Activated naive CD8-positive, alpha-beta T cell treated with anti-CD3 and anti-CD28 coated beads, Interleukin-2, amount 10 ng/mL, durations not matched to agents 7 days and 5 days (primary cell): ENCODE measurements at regions not wholly inside any gene's neighbourhood (a gene's known extent, or its start where the extent isn't known, plus 50 kb on each side); places are given as distances from the start of the nearest gene placed in this dataset.

Experiments
- ATAC-seq: fragments of 150-1000 bp; cut with Tn5 transposase; one replicate; pipeline ENCODE4 v1.10.0; 2021; ENCODE audit warnings: low read depth, moderate library complexity
- POLR2A ChIA-PET: fragments of 350-600 bp; sonication (Branson Sonifier 250); formaldehyde crosslinking; loops from one replicate; lab custom pipeline; 2021; ENCODE audit warnings: antibody characterized with exemption; lab: Charles Lee
- DNase-seq: peaks from one replicate; pipeline ENCODE4 v3.0.0; 2021
- H3K27ac Mint-ChIP-seq: one replicate; pipeline ENCODE4 v1.8.0; 2022; ENCODE audit warnings: mild to moderate bottlenecking, mixed read lengths
- H3K27me3 Mint-ChIP-seq: one replicate; pipeline ENCODE4 v1.8.0; 2022; ENCODE audit warnings: mild to moderate bottlenecking, moderate library complexity, mixed read lengths
- H3K36me3 Mint-ChIP-seq: one replicate; pipeline ENCODE4 v1.8.0; 2021; ENCODE audit warnings: mild to moderate bottlenecking, mixed read lengths
- H3K4me1 Mint-ChIP-seq: one replicate; pipeline ENCODE4 v1.8.0; 2021; ENCODE audit warnings: mixed read lengths
- H3K4me3 Mint-ChIP-seq: one replicate; pipeline ENCODE4 v1.8.0; 2022; ENCODE audit warnings: mild to moderate bottlenecking, moderate library complexity, mixed read lengths
- H3K9me3 Mint-ChIP-seq: one replicate; pipeline ENCODE4 v1.8.0; 2021; ENCODE audit warnings: mixed read lengths

DNA sequence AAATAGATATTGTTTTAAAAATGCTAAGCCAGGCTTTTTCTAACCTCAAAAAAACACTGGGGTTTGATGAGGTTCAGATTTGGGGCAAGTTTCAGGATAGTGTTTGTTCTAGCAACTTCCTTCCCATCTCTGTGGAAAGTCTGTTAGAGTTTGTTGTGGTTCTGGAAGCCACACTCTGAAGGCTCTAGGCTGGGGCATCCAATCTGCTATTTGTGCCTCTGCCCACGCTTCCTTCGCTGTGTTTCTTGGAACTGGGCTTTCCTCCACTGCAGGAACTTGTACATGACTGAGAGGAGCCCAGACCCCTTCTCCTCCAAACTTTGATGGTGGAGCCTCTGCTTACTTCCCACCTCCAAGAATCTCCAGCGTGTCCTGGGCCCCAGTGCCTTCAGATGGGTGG, 108.5 kb upstream of the SLC25A13 start:
- DNase-seq = no peak
- Mint-ChIP-seq H3K27ac (no peak overlapping the region), H3K27me3 (peaks cover 6% of the 10 kb centered on the region), H3K9me3 (no peaks in the 10 kb centered on the region), H3K4me3 (peak overlapping the region; percentile 26), H3K36me3 (no peaks in the 10 kb centered on the region), H3K4me1 (peaks cover 17% of the 10 kb centered on the region)
- POLR2A ChIA-PET = no interaction called here
- peak; percentile 52 for ATAC-seq

DNA sequence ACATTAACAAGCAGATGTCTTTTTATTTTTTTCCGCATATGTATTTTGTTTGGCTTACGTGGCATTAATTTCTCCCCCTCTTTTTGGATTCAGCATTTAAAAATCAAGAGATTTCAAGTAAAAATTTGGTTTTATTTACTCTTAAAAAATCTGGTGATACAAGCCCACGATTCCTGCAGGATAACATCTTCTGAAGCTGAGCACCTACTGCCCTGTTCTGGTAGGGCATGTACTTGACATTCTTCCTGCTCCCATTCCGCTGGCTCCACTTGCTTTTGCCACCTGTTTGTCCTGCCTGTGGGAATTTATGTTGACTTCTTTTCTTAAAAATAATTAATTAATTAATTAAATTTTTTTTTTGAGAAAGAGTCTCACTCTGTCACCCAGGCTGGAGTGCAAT, 105.2 kb upstream of the SLC25A13 start:
- Mint-ChIP-seq H3K9me3 (no peaks in the 10 kb centered on the region), H3K4me1 (peaks cover 17% of the 10 kb centered on the region), H3K27me3 (peaks cover 12% of the 10 kb centered on the region), H3K27ac (no peak overlapping the region), H3K36me3 (no peaks in the 10 kb centered on the region), H3K4me3 (no peak overlapping the region)
- POLR2A ChIA-PET = no interaction called here
- ATAC-seq = no peak
- no peak for DNase-seq

DNA sequence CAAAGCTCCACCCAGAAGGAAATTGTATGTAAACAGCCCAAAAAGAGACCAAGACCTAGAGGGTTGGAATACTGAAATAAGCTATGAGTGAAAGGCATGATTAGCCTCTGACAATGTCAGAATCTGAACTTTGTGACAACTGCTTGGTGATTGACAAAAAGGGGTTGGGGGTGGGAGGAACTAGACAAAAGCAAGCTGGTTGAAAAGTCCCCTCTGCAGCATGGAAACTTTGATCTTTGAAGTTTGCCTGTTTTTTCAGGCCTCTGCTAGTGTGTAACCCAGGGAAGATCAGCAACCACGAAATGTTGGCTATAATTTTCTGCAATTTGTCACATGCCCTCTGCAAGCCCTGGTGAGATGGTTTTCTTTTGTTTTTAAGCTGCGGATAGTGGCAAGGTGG, 104.8 kb upstream of the SLC25A13 start:
- POLR2A ChIA-PET = no interaction called here
- peaks cover 17% of the 10 kb centered on the region for H3K4me1 Mint-ChIP-seq
- no peak overlapping the region for H3K4me3 Mint-ChIP-seq
- no peaks in the 10 kb centered on the region for H3K9me3 Mint-ChIP-seq
- no peaks in the 10 kb centered on the region for H3K36me3 Mint-ChIP-seq
- H3K27ac Mint-ChIP-seq = no peak overlapping the region
- DNase-seq = no peak
- peaks cover 16% of the 10 kb centered on the region for H3K27me3 Mint-ChIP-seq
- ATAC-seq = no peak

DNA sequence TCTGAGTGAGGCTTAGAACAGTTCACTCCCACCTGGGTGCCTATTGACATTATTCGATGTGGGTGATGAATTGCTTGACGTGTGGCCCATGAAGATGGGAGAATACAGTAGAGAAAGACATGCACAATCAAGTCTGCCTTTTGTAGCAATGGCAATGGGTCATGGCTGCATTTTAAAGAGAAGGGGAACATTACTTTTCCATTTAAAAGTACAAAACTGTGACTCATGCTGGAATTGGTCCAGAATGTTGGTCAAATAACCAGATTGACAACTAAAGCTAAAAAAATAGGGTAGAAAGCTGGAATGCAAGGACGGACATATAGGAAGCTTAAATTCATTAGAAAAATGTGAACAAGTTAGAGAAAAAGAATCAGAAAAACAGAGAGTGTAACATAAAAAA, 104.1 kb upstream of the SLC25A13 start:
- H3K4me3 Mint-ChIP-seq = no peak overlapping the region
- ATAC-seq = no peak
- POLR2A ChIA-PET = no interaction called here

DNA sequence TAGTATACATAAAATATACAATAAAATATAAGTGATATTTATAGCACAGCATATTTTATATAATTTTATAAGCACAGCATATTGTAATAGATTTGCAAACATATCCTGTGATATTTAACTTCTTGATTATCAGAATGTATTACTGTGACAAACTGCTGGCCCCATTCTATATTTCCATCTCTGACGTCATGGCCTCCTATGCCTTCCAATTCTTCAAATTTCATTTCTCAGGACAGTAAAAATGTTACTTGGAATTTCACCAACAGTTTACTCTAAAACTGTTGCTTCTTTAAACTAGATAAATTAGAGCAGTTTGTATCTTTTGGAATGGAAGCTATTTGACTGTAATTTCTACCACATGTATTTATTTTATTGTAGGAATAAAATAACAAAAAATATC, 102.5 kb upstream of the SLC25A13 start:
- peaks cover 21% of the 10 kb centered on the region for H3K27me3 Mint-ChIP-seq
- ATAC-seq = no peak
- no peak for DNase-seq
- H3K4me1 Mint-ChIP-seq = peaks cover under 1% of the 10 kb centered on the region
- no peaks in the 10 kb centered on the region for H3K9me3 Mint-ChIP-seq
- POLR2A ChIA-PET = no interaction called here
- H3K27ac Mint-ChIP-seq = no peak overlapping the region
- no peak overlapping the region for H3K4me3 Mint-ChIP-seq
- no peaks in the 10 kb centered on the region for H3K36me3 Mint-ChIP-seq

More for the DNA sequence above, 104.1 kb upstream of the SLC25A13 start:
- DNase-seq = no peak
- Mint-ChIP-seq H3K36me3 (no peaks in the 10 kb centered on the region), H3K27me3 (peaks cover 18% of the 10 kb centered on the region), H3K9me3 (no peaks in the 10 kb centered on the region), H3K4me1 (peaks cover 16% of the 10 kb centered on the region), H3K27ac (no peak overlapping the region)

DNA sequence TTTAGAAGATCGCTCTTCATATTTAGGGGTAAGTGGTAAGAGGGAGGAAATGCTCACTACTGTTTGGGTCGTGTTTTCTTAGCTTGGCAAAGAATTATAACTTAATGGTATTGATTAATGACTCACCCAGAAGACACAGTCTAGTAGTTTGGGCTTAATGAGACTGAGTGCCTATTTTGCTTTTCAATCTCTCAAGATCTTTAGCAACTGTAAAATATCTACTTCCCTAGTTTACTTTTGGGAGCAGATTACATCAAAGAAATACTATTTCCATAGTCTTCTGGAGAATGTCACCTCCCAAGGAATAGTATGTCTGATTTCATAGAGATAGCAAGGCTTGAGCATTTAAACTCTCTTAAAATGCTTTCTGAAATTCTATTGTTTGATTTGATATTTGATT, 100.5 kb upstream of the SLC25A13 start:
- no peak overlapping the region for H3K27ac Mint-ChIP-seq
- no peak for DNase-seq
- H3K4me3 Mint-ChIP-seq = no peak overlapping the region
- no peaks in the 10 kb centered on the region for H3K4me1 Mint-ChIP-seq
- ATAC-seq = no peak
- H3K9me3 Mint-ChIP-seq = no peaks in the 10 kb centered on the region
- peaks cover 28% of the 10 kb centered on the region for H3K27me3 Mint-ChIP-seq
- POLR2A ChIA-PET = no interaction called here
- no peaks in the 10 kb centered on the region for H3K36me3 Mint-ChIP-seq

DNA sequence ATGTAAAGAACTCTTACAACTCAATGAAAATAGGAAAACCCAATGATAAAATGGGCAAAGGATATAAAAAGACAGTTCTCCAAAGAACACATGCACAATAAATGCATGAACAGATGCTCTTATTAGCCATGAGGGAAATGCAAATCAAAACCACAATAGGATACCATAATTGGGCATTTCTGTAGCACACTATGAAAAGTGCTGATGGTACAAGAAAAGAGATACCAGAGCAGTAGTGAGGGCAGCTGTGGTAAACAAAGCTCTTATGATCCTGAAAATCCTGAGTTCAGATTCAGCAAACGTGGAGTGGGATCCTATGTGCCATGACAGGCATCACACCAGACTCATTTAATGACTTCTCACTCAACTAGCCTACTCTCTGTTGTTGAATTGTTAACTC, 96.7 kb upstream of the SLC25A13 start:
- DNase-seq = no peak
- no peak overlapping the region for H3K4me3 Mint-ChIP-seq
- peaks cover 2% of the 10 kb centered on the region for H3K4me1 Mint-ChIP-seq
- no peaks in the 10 kb centered on the region for H3K36me3 Mint-ChIP-seq
- no peak for ATAC-seq
- H3K27ac Mint-ChIP-seq = no peak overlapping the region
- POLR2A ChIA-PET = no interaction called here
- peaks cover 32% of the 10 kb centered on the region for H3K27me3 Mint-ChIP-seq
- H3K9me3 Mint-ChIP-seq = no peaks in the 10 kb centered on the region

DNA sequence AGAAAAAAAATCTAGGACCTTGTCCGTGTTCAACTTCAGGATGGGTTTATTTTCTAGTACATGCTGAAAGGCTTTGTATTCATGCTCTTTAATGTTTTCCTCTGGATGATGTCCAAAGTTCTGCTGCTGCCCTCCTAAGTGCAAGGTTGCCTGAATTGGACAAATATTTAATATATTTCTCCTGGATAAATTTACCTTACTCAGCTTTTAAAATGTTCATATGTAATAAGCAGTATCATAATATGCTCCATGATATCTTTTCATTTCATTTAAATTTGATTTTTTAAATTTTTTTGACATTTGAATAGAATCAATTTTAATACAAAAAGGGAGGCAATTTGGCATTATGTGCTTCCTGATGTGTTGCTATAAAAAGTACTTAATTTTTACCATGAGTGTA, 95.9 kb upstream of the SLC25A13 start:
- Mint-ChIP-seq H3K27ac (no peak overlapping the region), H3K4me3 (no peak overlapping the region), H3K36me3 (no peaks in the 10 kb centered on the region), H3K9me3 (no peaks in the 10 kb centered on the region), H3K4me1 (peaks cover 2% of the 10 kb centered on the region), H3K27me3 (peaks cover 32% of the 10 kb centered on the region)
- POLR2A ChIA-PET = no interaction called here
- ATAC-seq = no peak
- DNase-seq = no peak

DNA sequence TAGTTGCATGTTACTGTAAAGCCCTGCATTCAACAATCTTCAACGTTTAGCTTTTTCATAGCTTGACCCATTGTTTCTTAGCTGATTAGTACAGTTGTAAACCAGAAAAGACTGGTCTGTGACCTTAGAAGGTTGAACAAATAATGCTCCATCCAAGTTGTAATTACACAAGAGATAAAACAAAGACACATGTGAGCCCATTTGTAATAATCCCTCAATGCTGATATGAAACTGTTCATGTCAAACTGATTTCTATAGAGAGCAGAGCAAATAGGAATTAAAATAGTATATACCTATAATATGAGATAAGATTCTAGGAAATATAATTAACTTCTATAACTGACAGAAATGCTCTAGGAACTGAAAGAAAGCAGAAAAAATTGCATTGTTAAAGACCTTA, 94.7 kb upstream of the SLC25A13 start:
- Mint-ChIP-seq H3K9me3 (no peaks in the 10 kb centered on the region), H3K36me3 (no peaks in the 10 kb centered on the region), H3K4me1 (peaks cover 2% of the 10 kb centered on the region), H3K4me3 (no peak overlapping the region), H3K27me3 (peaks cover 23% of the 10 kb centered on the region), H3K27ac (no peak overlapping the region)
- ATAC-seq (no peak), DNase-seq (no peak)
- POLR2A ChIA-PET = no interaction called here

DNA sequence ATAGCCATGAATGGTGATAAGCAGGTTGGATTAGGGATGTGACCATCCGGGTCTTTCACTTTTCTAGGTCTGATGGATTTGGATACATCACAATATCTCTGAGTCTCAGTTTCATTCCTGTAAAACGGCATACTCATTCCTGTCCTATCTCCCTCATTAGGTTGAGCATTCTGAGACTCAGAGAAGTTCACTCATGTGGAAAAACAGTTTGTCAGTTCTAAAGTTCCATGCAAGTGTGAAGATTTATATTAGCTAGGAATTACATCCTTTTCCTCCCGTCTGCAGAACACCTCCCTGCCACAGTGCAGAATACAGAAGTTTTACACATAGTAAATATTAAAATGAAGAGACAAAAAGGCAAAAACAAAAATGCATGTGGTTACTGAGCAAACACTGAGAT, 94.2 kb upstream of the SLC25A13 start:
- no peak overlapping the region for H3K4me3 Mint-ChIP-seq
- no peaks in the 10 kb centered on the region for H3K9me3 Mint-ChIP-seq
- peaks cover 2% of the 10 kb centered on the region for H3K4me1 Mint-ChIP-seq
- ATAC-seq = no peak
- H3K27me3 Mint-ChIP-seq = peaks cover 22% of the 10 kb centered on the region
- POLR2A ChIA-PET = no interaction called here
- no peak overlapping the region for H3K27ac Mint-ChIP-seq
- H3K36me3 Mint-ChIP-seq = no peaks in the 10 kb centered on the region
- no peak for DNase-seq

DNA sequence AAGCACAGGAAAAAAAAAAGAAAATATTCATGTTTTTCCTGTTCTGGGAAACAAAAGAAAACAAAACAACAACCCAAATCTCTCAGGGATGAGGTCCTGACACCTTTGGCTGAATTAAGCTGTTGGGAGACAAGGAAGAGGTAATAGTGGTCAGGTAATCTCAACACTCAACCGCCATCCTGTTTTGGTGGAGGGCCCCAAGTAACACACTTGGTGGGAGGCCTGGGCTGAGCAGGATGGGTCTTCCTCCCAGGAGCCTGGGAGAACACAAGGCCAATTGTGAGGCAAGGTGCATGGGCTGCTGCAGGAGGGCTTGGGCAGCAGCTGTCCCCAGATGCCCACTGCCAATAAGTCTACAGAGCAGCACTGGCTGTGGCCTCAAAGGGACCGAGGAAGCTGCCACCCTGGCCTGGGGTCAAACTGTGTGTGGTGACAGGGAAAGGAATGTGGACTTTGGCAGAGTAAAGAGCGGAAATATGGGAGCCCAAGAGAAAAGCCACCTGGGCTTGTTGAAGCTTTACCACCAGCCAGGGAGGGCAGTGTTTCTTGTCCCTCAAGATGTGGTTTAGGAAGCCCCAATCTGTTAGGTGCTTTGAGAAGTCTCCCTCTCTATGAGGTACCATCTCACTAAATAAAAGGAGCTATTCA, 93.5 kb upstream of the SLC25A13 start:
- H3K4me1 Mint-ChIP-seq = peaks cover 2% of the 10 kb centered on the region
- peaks cover 22% of the 10 kb centered on the region for H3K27me3 Mint-ChIP-seq
- H3K27ac Mint-ChIP-seq = no peak overlapping the region
- no peaks in the 10 kb centered on the region for H3K36me3 Mint-ChIP-seq
- POLR2A ChIA-PET = no interaction called here
- no peaks in the 10 kb centered on the region for H3K9me3 Mint-ChIP-seq
- no peak for DNase-seq
- no peak overlapping the region for H3K4me3 Mint-ChIP-seq
- no peak for ATAC-seq

DNA sequence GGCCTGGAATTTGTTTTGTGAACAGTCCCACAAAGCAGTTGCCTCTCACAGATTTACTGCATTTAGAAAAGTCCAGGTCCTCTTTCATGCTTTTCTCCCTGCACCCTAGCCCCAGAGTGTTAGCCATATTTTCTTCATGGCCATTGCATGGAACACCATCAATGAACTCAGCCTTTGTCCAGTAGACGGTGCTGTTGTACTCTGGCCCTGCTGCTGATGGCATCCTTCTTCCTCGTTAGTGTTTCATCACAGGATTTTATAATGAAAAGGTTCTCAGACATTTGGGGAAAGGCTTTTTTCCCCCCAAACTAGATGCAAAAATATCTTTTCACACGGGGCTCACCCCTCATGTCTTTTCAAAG, 93.0 kb upstream of the SLC25A13 start:
- peak; percentile 74 for ATAC-seq
- Mint-ChIP-seq H3K4me3 (no peak overlapping the region), H3K9me3 (no peaks in the 10 kb centered on the region), H3K27me3 (peaks cover 20% of the 10 kb centered on the region), H3K4me1 (peaks cover 2% of the 10 kb centered on the region), H3K36me3 (no peaks in the 10 kb centered on the region), H3K27ac (no peak overlapping the region)
- POLR2A ChIA-PET = no interaction called here
- DNase-seq = no peak

DNA sequence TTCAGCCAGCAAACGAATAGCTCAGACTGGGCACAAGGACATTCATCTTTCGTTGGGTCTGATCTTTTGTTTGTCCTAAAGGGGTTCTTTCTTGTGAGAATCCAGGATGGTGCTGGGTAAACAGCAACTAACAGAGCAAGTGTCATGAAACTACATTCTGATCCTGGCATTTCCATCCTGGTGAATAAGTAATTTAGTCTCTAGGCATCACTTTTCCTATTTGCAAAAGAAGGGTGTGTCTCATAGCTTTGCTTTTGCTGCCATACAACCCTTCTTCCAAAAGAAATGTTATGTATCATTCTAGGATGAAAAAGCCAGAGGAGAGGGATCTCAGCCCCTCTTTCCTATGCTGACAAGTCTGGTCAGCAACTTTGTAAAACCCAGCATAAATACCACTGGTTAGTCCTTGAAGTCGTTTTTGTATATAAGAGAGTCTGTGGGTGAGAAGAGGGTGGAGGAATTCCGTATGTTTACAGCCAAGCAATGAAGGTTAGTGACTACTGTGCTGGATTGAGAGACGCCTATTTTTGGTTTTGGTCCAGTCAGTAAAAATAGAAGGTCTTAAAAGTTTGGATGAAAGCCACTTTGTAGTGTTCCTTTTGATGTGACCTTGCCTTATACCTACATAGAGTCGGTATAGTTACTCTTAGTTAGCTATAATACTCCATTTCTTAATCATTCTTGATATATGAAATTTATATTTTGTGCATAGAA, 88.4 kb upstream of the SLC25A13 start:
- Mint-ChIP-seq H3K4me3 (no peak overlapping the region), H3K27ac (no peak overlapping the region), H3K4me1 (peaks cover 2% of the 10 kb centered on the region), H3K9me3 (no peaks in the 10 kb centered on the region), H3K36me3 (no peaks in the 10 kb centered on the region), H3K27me3 (peaks cover 3% of the 10 kb centered on the region)
- POLR2A ChIA-PET = no interaction called here
- ATAC-seq (no peak), DNase-seq (no peak)

DNA sequence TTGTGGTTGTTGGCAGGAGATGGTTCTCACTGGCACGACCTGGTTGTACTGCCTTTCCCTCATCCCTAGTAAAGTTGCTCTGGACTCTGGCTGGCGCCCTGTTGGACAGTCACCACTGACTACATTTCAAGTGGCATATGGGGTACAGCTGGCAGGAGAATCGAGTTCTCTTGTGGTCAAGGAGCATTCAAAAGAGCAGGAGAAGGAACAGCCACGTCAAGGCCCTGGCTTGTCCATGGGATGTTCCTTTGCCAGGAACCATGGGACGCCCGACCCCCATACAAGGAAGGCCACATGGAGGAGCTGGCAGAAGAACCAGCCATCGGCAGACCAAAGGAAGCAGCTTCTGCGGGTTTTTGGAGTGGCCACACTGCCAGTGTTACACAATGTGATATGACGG, 87.0 kb upstream of the SLC25A13 start:
- POLR2A ChIA-PET = no interaction called here
- H3K27me3 Mint-ChIP-seq = peaks cover 8% of the 10 kb centered on the region
- no peaks in the 10 kb centered on the region for H3K9me3 Mint-ChIP-seq
- DNase-seq (no peak), ATAC-seq (no peak)
- no peaks in the 10 kb centered on the region for H3K4me1 Mint-ChIP-seq
- no peak overlapping the region for H3K4me3 Mint-ChIP-seq
- H3K27ac Mint-ChIP-seq = no peak overlapping the region
- H3K36me3 Mint-ChIP-seq = no peaks in the 10 kb centered on the region
